ENCODE measurements at regions not wholly inside any gene's neighbourhood (a gene's known extent, or its start where the extent isn't known, plus 50 kb on each side); places are given as distances from the start of the nearest gene placed in this dataset.
"Not testable (repeated sequence)": the region's sequence is repeated elsewhere in the genome, so short reads cannot be mapped to it uniquely, and the experiment has no call there.

DNA sequence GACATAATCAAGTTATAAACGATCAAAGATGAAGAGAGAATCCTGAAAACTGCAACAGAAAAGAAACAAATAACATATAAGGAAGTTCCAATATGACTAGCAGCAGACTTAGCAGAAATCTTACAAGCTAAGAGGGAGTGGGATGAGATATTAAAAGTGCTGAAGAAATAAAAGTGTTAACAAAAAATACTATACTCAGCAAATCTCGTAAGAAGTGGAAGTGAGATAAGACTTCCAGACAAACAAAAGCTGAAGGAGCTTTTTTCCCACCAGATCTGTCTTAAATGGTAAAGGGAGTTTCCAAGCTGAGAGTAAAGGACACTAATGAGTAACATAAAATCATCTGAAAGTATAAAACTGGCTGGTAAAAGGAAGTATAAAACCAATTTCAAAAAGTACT, 2036.0 kb upstream of the C9orf72 start:
- Mint-ChIP-seq H3K9me3 (peaks cover 9% of the 10 kb centered on the region), H3K36me3 (ENCODE audit: low read depth) (no peaks in the 10 kb centered on the region), H3K4me3 (no peak overlapping the region), H3K27me3 (ENCODE audit: low read depth) (peaks cover 3% of the 10 kb centered on the region), H3K4me1 (no peaks in the 10 kb centered on the region), H3K27ac (no peak overlapping the region)
- TF ChIP-seq, protein P1, sequence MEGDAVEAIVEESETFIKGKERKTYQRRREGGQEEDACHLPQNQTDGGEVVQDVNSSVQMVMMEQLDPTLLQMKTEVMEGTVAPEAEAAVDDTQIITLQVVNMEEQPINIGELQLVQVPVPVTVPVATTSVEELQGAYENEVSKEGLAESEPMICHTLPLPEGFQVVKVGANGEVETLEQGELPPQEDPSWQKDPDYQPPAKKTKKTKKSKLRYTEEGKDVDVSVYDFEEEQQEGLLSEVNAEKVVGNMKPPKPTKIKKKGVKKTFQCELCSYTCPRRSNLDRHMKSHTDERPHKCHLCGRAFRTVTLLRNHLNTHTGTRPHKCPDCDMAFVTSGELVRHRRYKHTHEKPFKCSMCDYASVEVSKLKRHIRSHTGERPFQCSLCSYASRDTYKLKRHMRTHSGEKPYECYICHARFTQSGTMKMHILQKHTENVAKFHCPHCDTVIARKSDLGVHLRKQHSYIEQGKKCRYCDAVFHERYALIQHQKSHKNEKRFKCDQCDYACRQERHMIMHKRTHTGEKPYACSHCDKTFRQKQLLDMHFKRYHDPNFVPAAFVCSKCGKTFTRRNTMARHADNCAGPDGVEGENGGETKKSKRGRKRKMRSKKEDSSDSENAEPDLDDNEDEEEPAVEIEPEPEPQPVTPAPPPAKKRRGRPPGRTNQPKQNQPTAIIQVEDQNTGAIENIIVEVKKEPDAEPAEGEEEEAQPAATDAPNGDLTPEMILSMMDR (IDR thresholded peaks at IDR 0.05; ENCODE audit: unreplicated experiment in 3 of 3) = no peak

DNA sequence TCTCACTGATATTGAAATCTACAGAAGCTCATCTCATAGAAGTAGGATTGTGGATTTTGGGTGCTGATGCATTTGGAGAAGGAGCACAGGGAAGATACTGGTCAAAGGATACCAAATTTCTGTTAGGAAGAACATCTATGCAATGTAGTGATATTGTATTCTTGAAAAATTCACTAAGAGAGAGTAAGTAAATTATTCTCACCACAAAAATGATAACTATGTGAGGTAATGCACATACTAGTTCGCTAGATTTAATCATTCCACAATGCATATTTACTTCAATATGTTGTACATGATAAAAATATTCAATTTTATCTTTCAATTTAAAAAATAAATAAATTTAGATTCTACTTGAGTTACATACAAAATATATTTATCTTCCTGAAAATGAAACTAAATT, 2040.5 kb upstream of the C9orf72 start:
- no peaks in the 10 kb centered on the region for H3K27me3 Mint-ChIP-seq (ENCODE audit: low read depth)
- H3K27ac Mint-ChIP-seq = no peak overlapping the region
- peaks cover 9% of the 10 kb centered on the region for H3K9me3 Mint-ChIP-seq
- TF ChIP-seq, protein P1 (IDR thresholded peaks at IDR 0.05; ENCODE audit: unreplicated experiment in 3 of 3) = no peak
- no peak overlapping the region for H3K4me3 Mint-ChIP-seq
- H3K36me3 Mint-ChIP-seq (ENCODE audit: low read depth) = no peaks in the 10 kb centered on the region
- H3K4me1 Mint-ChIP-seq = no peaks in the 10 kb centered on the region

DNA sequence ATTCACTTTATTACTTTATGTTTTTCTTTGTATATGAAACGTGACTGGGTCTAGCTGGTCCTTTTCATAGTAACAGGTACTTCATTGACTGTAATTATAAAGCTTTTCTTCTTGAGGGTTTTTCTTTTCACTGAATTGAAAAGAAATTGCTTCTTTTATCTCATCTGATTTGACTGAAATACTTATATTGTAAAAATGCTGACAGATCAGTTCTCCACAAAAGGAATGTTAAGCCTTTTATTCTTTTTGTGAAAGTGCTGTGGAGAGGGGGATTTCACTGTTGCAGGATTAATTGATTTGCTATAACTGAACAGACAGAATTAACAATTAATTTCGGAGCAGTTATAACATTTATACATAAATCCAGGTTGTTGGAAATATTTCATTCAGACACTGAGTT, 2043.6 kb upstream of the C9orf72 start:
- no peaks in the 10 kb centered on the region for H3K4me1 Mint-ChIP-seq
- H3K27ac Mint-ChIP-seq = no peak overlapping the region
- H3K27me3 Mint-ChIP-seq (ENCODE audit: low read depth) = no peaks in the 10 kb centered on the region
- H3K9me3 Mint-ChIP-seq = peaks cover 2% of the 10 kb centered on the region
- TF ChIP-seq, protein P1 (IDR thresholded peaks at IDR 0.05; ENCODE audit: unreplicated experiment in 3 of 3) = no peak
- H3K36me3 Mint-ChIP-seq (ENCODE audit: low read depth) = no peaks in the 10 kb centered on the region
- no peak overlapping the region for H3K4me3 Mint-ChIP-seq

DNA sequence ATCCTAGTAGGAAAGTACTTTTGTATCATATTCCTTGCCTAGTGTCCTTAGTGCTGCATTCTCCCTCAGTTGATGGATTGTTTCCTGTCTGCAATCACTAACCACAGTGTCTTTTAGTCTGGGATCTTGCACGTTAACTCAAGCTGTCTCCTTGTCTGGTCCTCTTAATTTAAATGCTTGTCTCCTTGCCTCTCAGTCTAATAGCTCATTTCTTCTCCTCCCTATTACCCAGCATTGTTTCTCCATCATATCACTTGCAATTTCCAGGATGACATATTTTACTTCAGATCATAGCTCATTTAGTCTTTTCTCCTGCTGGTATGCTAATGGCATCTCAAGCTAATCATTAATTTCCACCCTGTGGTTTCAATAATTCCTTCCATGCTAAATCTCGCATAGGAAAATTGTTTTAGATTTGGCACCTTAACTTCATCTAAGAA, 2052.0 kb upstream of the C9orf72 start:
- no peaks in the 10 kb centered on the region for H3K27me3 Mint-ChIP-seq (ENCODE audit: low read depth)
- H3K36me3 Mint-ChIP-seq (ENCODE audit: low read depth) = no peaks in the 10 kb centered on the region
- no peak overlapping the region for H3K4me3 Mint-ChIP-seq
- no peaks in the 10 kb centered on the region for H3K9me3 Mint-ChIP-seq
- TF ChIP-seq, protein P1 (IDR thresholded peaks at IDR 0.05; ENCODE audit: unreplicated experiment in 3 of 3) = no peak
- peak overlapping the region; percentile 3 to 10 (median 5) for H3K27ac Mint-ChIP-seq
- peaks cover 6% of the 10 kb centered on the region for H3K4me1 Mint-ChIP-seq

DNA sequence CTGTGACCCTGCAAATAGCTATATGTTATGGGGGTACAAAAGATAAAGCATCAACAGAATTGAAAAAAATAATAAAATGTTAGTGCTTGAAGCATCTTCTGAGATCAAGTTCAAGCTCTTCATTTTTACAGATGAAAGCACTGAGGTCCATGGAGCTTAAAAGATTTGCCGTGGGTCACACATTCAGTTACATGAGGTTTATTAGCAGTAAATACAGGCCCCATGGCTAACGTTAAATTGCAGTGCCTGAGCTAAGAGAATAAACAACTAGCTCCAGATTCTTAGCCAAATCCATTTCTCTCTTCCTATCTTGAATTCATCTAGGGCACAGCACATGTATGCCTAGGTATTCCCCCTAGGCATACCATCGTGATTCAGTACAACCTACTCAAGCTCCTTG, 2052.7 kb upstream of the C9orf72 start:
- H3K4me3 Mint-ChIP-seq = no peak overlapping the region
- H3K9me3 Mint-ChIP-seq = no peaks in the 10 kb centered on the region
- TF ChIP-seq, protein P1 (IDR thresholded peaks at IDR 0.05; ENCODE audit: unreplicated experiment in 3 of 3) = no peak
- H3K27ac Mint-ChIP-seq = no peak overlapping the region
- no peaks in the 10 kb centered on the region for H3K36me3 Mint-ChIP-seq (ENCODE audit: low read depth)
- peaks cover 6% of the 10 kb centered on the region for H3K4me1 Mint-ChIP-seq
- no peaks in the 10 kb centered on the region for H3K27me3 Mint-ChIP-seq (ENCODE audit: low read depth)

DNA sequence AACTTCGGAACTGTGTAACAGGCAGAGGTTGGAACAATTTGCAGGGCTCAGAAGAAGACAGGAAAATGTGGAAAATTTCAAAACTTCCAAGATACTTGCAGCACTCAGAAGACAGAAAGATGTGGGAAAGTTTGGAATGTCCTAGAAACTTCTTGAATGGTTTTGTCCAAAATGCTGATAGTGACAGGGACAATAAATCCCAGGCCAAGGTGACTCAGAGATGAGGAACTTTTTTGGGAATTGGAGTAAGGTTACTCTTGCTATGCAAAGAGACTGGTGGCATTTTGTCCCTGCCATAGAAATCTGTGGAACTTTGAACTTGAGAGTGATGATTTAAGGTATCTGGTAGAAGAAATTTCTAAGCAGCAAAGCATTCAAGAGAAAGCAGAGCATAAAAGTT, 2055.6 kb upstream of the C9orf72 start:
- H3K27me3 Mint-ChIP-seq (ENCODE audit: low read depth); H3K27ac Mint-ChIP-seq; H3K36me3 Mint-ChIP-seq (ENCODE audit: low read depth); H3K4me3 Mint-ChIP-seq; H3K4me1 Mint-ChIP-seq; H3K9me3 Mint-ChIP-seq: not testable (repeated sequence)
